ENCODE measurements at regions not wholly inside any gene's neighbourhood (a gene's known extent, or its start where the extent isn't known, plus 50 kb on each side); places are given as distances from the start of the nearest gene placed in this dataset.

DNA sequence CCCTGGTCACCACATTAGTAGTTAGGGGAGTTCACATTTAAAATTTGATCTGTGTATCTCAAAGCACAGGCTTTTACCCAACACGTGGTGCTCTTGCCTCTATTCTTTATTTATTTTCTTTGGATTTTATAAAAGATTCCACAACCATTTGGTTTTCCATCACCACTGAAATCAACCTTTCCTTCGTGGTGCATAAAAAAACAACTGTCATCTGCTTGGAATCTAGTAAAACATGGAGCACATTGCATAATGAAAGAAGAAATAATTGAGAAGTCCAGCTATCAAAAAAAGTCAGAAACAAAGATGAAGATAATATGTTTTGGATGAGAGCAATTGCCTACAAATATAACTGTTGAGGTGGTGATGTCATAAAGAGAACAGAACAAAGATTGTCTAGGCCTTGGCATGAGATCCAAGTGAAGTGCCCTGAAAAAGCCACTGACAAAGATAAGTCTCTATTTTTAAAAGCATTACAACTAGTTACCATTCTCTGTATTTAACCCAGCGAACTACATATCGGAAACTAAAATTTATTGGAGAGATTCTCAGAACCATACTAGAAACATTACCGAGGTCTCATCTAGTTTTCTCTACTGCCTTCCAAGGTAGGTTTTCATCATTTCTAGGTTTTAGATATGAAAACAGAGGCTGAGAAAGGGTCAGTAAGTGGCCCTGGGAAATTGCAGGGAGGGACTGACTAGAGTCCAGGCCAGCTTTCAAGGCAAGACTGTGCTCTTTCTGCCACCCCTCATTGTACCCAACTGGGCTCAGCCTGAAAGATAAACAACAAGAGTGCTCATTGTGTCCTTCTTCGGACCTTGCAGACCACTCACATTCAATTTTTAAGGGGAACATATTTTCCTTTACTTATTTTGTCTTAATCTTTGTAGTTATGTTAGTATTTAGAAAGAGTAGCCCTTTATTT is 127.3 kb downstream of the MAD2L1 start:
- FAIRE-seq = no peak
- intact Hi-C loops (cut with micrococcal nuclease) (no loop called here), dilution Hi-C loops (cut with MboI; ENCODE audit: extremely low pct_ligation_motif_present, low sequenced_read_pairs) (no loop called here)
- H3K4me2 ChIP-seq (ENCODE audit: insufficient read depth, low read length) = no peak overlapping the region
- no peaks in the 10 kb centered on the region for H3K4me1 ChIP-seq (ENCODE audit: control insufficient read depth, extremely low read depth, insufficient read depth, low read length)
- no peaks in the 10 kb centered on the region for H3K27me3 ChIP-seq (ENCODE audit: control insufficient read depth in 2 of 2, insufficient read depth in 2 of 2, low read length in 2 of 2)
- DNase-seq (ENCODE audit: low read depth, low spot score) = no peak
- H3K27ac ChIP-seq (ENCODE audit: insufficient read depth, low read depth, low read length) = no peak overlapping the region
- CTCF ChIA-PET = no interaction called here
- no peak overlapping the region for H3K4me3 ChIP-seq (replicated peaks in 1 of 3; ENCODE audit: insufficient read depth in 1 of 3, low read depth in 1 of 3, low read length in 3 of 3)
- TF ChIP-seq POLR2A (IDR thresholded peaks at IDR 0.05; ENCODE audit: low read depth, low read length) (no peak), FOS (IDR thresholded peaks at IDR 0.05; ENCODE audit: borderline replicate concordance, insufficient read depth, low read length) (no peak), MYC (IDR thresholded peaks at IDR 0.05; ENCODE audit: low read depth, low read length) (no peak), EZH2 (IDR thresholded peaks at IDR 0.05; ENCODE audit: borderline replicate concordance, low read depth, low read length, severe bottlenecking) (no peak), MAX (IDR thresholded peaks at IDR 0.05; ENCODE audit: insufficient read depth, insufficient read length) (no peak)
- TF ChIP-seq, protein P1, sequence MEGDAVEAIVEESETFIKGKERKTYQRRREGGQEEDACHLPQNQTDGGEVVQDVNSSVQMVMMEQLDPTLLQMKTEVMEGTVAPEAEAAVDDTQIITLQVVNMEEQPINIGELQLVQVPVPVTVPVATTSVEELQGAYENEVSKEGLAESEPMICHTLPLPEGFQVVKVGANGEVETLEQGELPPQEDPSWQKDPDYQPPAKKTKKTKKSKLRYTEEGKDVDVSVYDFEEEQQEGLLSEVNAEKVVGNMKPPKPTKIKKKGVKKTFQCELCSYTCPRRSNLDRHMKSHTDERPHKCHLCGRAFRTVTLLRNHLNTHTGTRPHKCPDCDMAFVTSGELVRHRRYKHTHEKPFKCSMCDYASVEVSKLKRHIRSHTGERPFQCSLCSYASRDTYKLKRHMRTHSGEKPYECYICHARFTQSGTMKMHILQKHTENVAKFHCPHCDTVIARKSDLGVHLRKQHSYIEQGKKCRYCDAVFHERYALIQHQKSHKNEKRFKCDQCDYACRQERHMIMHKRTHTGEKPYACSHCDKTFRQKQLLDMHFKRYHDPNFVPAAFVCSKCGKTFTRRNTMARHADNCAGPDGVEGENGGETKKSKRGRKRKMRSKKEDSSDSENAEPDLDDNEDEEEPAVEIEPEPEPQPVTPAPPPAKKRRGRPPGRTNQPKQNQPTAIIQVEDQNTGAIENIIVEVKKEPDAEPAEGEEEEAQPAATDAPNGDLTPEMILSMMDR (IDR thresholded peaks at IDR 0.05; ENCODE audit: extremely low read depth in 1 of 2, insufficient read depth in 1 of 2, low read depth in 1 of 2, low read length in 2 of 2) = no peak
- no peak overlapping the region for H3K9ac ChIP-seq (replicated peaks; ENCODE audit: extremely low read depth, insufficient read depth, low read length)
- no peaks in the 10 kb centered on the region for H4K20me1 ChIP-seq (replicated peaks; ENCODE audit: control insufficient read depth, extremely low read depth, insufficient read depth, low read length)
- H3K9me1 ChIP-seq (replicated peaks; ENCODE audit: control insufficient read depth, extremely low read depth, insufficient read depth, low read length) = no peaks in the 10 kb centered on the region
- H3K36me3 ChIP-seq (ENCODE audit: control insufficient read depth in 2 of 2, extremely low read depth in 1 of 2, insufficient read depth in 2 of 2, low read length in 2 of 2) = no peaks in the 10 kb centered on the region
- H2AFZ ChIP-seq (ENCODE audit: low read depth, low read length) = no peak overlapping the region
- POLR2A ChIA-PET = no interaction called here
- no TSS peak for BruUV-seq (replicated peaks)
- no peaks in the 10 kb centered on the region for H3K79me2 ChIP-seq (ENCODE audit: control insufficient read depth, insufficient read depth, low read length)
- no peaks in the 10 kb centered on the region for H3K9me3 ChIP-seq (replicated peaks; ENCODE audit: control insufficient read depth, insufficient read depth, low read length)
